Neural cell (in vitro differentiated cells): ENCODE measurements at regions not wholly inside any gene's neighbourhood (a gene's known extent, or its start where the extent isn't known, plus 50 kb on each side); places are given as distances from the start of the nearest gene placed in this dataset.

Experiments used
- H2AFZ ChIP-seq: fragments of 200-600, 300-800 bp; sonication (generic), shearing (Covaris generic); 2 replicates; pipeline ENCODE4 v1.6.0; 2014; ENCODE audit warnings: low read depth, mild to moderate bottlenecking, antibody characterized with exemption, low read length, moderate library complexity
- H3F3A ChIP-seq: fragments of 200-600 bp; shearing (Covaris generic); 2 replicates; pipeline ENCODE4 v1.6.1; 2016; ENCODE audit warnings: mild to moderate bottlenecking, moderate library complexity, mixed read lengths, antibody characterized with exemption, low read length; ENCODE audit not compliant: insufficient read depth, poor library complexity, severe bottlenecking
- H3K27ac ChIP-seq: fragments of 200-600, 300-800 bp; sonication (generic), shearing (Covaris generic); 2 replicates; pipeline ENCODE4 v1.5.1; 2014; ENCODE audit warnings: mild to moderate bottlenecking, low read length, moderate library complexity
- H3K27me3 ChIP-seq: fragments of 300-800, 200-600 bp; sonication (generic), shearing (Covaris generic); 2 replicates; pipeline ENCODE4 v1.6.0; 2014; ENCODE audit warnings: mild to moderate bottlenecking, low read depth, low read length, moderate library complexity; ENCODE audit not compliant: insufficient read depth
- H3K36me3 ChIP-seq: fragments of 300-800, 200-600 bp; sonication (generic), shearing (Covaris generic); 2 replicates; pipeline ENCODE4 v1.5.1; 2014; ENCODE audit warnings: mild to moderate bottlenecking, antibody characterized with exemption, low read length, moderate library complexity; ENCODE audit not compliant: insufficient read depth
- H3K4me2 ChIP-seq: fragments of 300-800, 200-600 bp; sonication (generic), shearing (Covaris generic); 2 replicates; pipeline ENCODE4 v1.6.0; 2014; ENCODE audit warnings: mild to moderate bottlenecking, low read length
- H3K4me3 ChIP-seq: fragments of 300-800, 200-600 bp; sonication (generic), shearing (Covaris generic); 2 replicates; pipeline ENCODE4 v1.5.1; 2014; ENCODE audit warnings: mild to moderate bottlenecking, low read length, moderate library complexity
- H3K79me2 ChIP-seq: fragments of 200-600 bp; shearing (Covaris generic); replicated peaks from 2 replicates; pipeline ENCODE4 v1.6.0; 2014; ENCODE audit warnings: mild to moderate bottlenecking, low read length, moderate library complexity; ENCODE audit not compliant: insufficient read depth
- H3K9ac ChIP-seq: fragments of 300-800, 200-600 bp; sonication (generic), shearing (Covaris generic); 2 replicates; pipeline ENCODE4 v1.6.1; 2016; ENCODE audit warnings: mild to moderate bottlenecking, low read length, mixed read lengths
- H3K9me2 ChIP-seq: fragments of 200-600 bp; shearing (Covaris generic); 2 replicates; pipeline ENCODE4 v1.6.1; 2016; ENCODE audit warnings: mild to moderate bottlenecking, low read length, mixed read lengths; ENCODE audit not compliant: insufficient read depth
- H3K9me3 ChIP-seq: fragments of 200-600, 300-800 bp; sonication (generic), shearing (Covaris generic); 2 replicates; pipeline ENCODE4 v1.6.1; 2016; ENCODE audit warnings: mild to moderate bottlenecking, mixed run types, low read length, moderate library complexity, mixed read lengths
- H4K20me1 ChIP-seq: fragments of 200-600 bp; shearing (Covaris generic); 2 replicates; pipeline ENCODE4 v1.6.1; 2016; ENCODE audit warnings: mild to moderate bottlenecking, mixed run types; ENCODE audit not compliant: insufficient read depth
- CTCF ChIP-seq: fragments of 450-650 bp; IDR thresholded peaks from 2 replicates; pipeline ENCODE4 v1.5.1; 2014; ENCODE audit warnings: antibody characterized with exemption, mild to moderate bottlenecking, moderate library complexity; ENCODE audit not compliant: poor library complexity, severe bottlenecking
- EZH2 ChIP-seq: fragments of 200-600, 300-800 bp; shearing (Covaris generic), sonication (generic); IDR thresholded peaks from 2 replicates; pipeline ENCODE4 v1.6.1; 2014; ENCODE audit warnings: antibody characterized with exemption, low read length, borderline replicate concordance, mild to moderate bottlenecking; ENCODE audit not compliant: insufficient read depth, poor library complexity, severe bottlenecking
- MXI1 ChIP-seq: fragments of 450-650 bp; conservative IDR thresholded peaks from 2 replicates; pipeline ENCODE4 v1.6.1; 2014; ENCODE audit warnings: antibody characterized with exemption, mild to moderate bottlenecking; ENCODE audit not compliant: poor library complexity, severe bottlenecking
- POLR2AphosphoS5 ChIP-seq: IDR thresholded peaks from 2 replicates; pipeline ENCODE4 v1.6.1; 2012
- RAD21 ChIP-seq: fragments of 450-650 bp; conservative IDR thresholded peaks from 2 replicates; pipeline ENCODE4 v1.6.1; 2014; ENCODE audit warnings: antibody characterized with exemption, mild to moderate bottlenecking, moderate library complexity
- REST ChIP-seq: IDR thresholded peaks from 2 replicates; pipeline ENCODE4 v1.6.1; 2012; ENCODE audit warnings: borderline replicate concordance
- SMC3 ChIP-seq: fragments of 450-650 bp; conservative IDR thresholded peaks from 2 replicates; pipeline ENCODE4 v1.6.1; 2014; ENCODE audit warnings: antibody characterized with exemption, mild to moderate bottlenecking, moderate library complexity; ENCODE audit not compliant: poor library complexity
- TAF1 ChIP-seq: IDR thresholded peaks from 2 replicates; pipeline ENCODE4 v1.6.1; 2012; ENCODE audit warnings: low read depth

DNA sequence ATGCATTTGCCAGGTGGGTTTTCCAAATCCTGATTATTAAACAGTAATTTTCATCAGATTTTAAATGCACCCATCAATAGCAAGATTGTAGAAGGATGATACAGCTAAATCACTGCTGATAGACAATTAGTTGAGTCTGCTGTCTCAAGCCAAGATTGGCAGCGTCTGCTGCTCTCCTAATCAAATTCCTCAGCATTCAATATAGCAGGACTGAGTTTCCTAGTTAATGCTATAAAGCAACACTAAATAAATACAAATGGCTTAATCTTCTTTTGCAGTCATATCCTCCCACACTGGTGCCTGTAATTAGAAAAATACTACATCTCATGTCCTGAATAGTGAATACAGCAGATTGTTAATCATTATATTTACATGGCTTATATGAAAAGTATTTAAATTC, 1028.8 kb downstream of the ADGRL2 start:
- no peaks in the 10 kb centered on the region for H3K79me2 ChIP-seq
- H3K27me3 ChIP-seq = no peaks in the 10 kb centered on the region
- no peaks in the 10 kb centered on the region for H3K36me3 ChIP-seq
- no peak overlapping the region for H3K9ac ChIP-seq
- H3K27ac ChIP-seq = no peak overlapping the region
- H3F3A ChIP-seq = no peaks in the 10 kb centered on the region
- H3K9me2 ChIP-seq = no peaks in the 10 kb centered on the region
- H3K4me2 ChIP-seq = no peak overlapping the region
- no peak overlapping the region for H3K4me3 ChIP-seq
- H4K20me1 ChIP-seq = no peaks in the 10 kb centered on the region
- H3K9me3 ChIP-seq = no peaks in the 10 kb centered on the region
- no peak overlapping the region for H2AFZ ChIP-seq
- TF ChIP-seq EZH2 (no peak), RAD21 (no peak), REST (no peak), SMC3 (no peak), MXI1 (no peak), TAF1 (no peak), POLR2AphosphoS5 (no peak), CTCF (no peak)

GRCh38 chr1:82823876-82824275, 1023.1 kb downstream of the ADGRL2 start:
- H3K4me2 ChIP-seq = no peak overlapping the region
- H3K36me3 ChIP-seq = no peaks in the 10 kb centered on the region

More at GRCh38 chr1:82823876-82824275, 1023.1 kb downstream of the ADGRL2 start:
- TF ChIP-seq MXI1 (no peak), TAF1 (no peak), POLR2AphosphoS5 (no peak), CTCF (no peak), SMC3 (no peak), REST (no peak)
- no peak overlapping the region for H3K9ac ChIP-seq
- H3K9me2 ChIP-seq = no peaks in the 10 kb centered on the region
- no peak overlapping the region for H3K4me3 ChIP-seq
- H3K79me2 ChIP-seq = no peaks in the 10 kb centered on the region
- no peak overlapping the region for H3K27ac ChIP-seq
- H3K27me3 ChIP-seq = no peaks in the 10 kb centered on the region
- no peaks in the 10 kb centered on the region for H3K9me3 ChIP-seq
- no peaks in the 10 kb centered on the region for H4K20me1 ChIP-seq
- H2AFZ ChIP-seq = no peak overlapping the region
- H3F3A ChIP-seq = no peaks in the 10 kb centered on the region
